ENCODE measurements at regions not wholly inside any gene's neighbourhood (a gene's known extent, or its start where the extent isn't known, plus 50 kb on each side); places are given as distances from the start of the nearest gene placed in this dataset.

GRCh38 chr17:14753383-14753782 lies 452.5 kb downstream of the HS3ST3B1 start:
- H3K27me3 Mint-ChIP-seq, result peaks cover 11% of the 10 kb centered on the region
- no peaks in the 10 kb centered on the region for H3K36me3 Mint-ChIP-seq (ENCODE audit: insufficient read depth)
- no peak for DNase-seq (ENCODE audit: low spot score, unreplicated experiment)
- TF ChIP-seq, protein P1, sequence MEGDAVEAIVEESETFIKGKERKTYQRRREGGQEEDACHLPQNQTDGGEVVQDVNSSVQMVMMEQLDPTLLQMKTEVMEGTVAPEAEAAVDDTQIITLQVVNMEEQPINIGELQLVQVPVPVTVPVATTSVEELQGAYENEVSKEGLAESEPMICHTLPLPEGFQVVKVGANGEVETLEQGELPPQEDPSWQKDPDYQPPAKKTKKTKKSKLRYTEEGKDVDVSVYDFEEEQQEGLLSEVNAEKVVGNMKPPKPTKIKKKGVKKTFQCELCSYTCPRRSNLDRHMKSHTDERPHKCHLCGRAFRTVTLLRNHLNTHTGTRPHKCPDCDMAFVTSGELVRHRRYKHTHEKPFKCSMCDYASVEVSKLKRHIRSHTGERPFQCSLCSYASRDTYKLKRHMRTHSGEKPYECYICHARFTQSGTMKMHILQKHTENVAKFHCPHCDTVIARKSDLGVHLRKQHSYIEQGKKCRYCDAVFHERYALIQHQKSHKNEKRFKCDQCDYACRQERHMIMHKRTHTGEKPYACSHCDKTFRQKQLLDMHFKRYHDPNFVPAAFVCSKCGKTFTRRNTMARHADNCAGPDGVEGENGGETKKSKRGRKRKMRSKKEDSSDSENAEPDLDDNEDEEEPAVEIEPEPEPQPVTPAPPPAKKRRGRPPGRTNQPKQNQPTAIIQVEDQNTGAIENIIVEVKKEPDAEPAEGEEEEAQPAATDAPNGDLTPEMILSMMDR (IDR thresholded peaks at IDR 0.05; ENCODE audit: unreplicated experiment), result no peak
- no peaks in the 10 kb centered on the region for H3K9me3 Mint-ChIP-seq (ENCODE audit: low read depth)
- no peak overlapping the region for H3K27ac Mint-ChIP-seq
- H3K4me1 Mint-ChIP-seq (ENCODE audit: low read depth), result no peaks in the 10 kb centered on the region
- no peak overlapping the region for H3K4me3 Mint-ChIP-seq (ENCODE audit: low read depth)

DNA sequence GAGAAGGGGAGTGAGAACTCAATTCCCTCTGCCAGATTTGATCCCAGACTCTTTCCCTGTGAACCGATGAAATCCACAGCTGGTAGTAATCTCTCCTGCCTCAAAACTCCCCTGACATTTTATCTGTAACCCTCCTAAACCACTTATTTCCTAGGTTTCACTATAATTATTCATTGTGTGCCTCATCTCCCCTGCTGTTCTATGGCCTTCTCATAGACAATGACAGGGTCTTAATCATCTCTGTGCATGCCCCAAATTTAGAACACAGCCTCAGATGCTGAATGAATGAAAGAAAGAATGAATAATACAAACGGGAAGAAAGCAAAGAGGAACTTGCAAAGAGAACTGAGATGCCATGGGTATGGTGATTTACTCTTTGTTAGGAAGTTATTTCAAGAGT lies 451.1 kb downstream of the HS3ST3B1 start:
- Mint-ChIP-seq H3K27ac (no peak overlapping the region), H3K4me1 (ENCODE audit: low read depth) (no peaks in the 10 kb centered on the region), H3K9me3 (ENCODE audit: low read depth) (no peaks in the 10 kb centered on the region), H3K4me3 (ENCODE audit: low read depth) (no peak overlapping the region), H3K27me3 (peaks cover 15% of the 10 kb centered on the region), H3K36me3 (ENCODE audit: insufficient read depth) (no peaks in the 10 kb centered on the region)
- no peak for DNase-seq (ENCODE audit: low spot score, unreplicated experiment)
- TF ChIP-seq, protein P1 (IDR thresholded peaks at IDR 0.05; ENCODE audit: unreplicated experiment), result no peak

- Mint-ChIP-seq H3K4me1 (ENCODE audit: low read depth) (no peaks in the 10 kb centered on the region), H3K27ac (no peak overlapping the region), H3K9me3 (ENCODE audit: low read depth) (no peaks in the 10 kb centered on the region), H3K27me3 (peaks cover 15% of the 10 kb centered on the region), H3K36me3 (ENCODE audit: insufficient read depth) (no peaks in the 10 kb centered on the region), H3K4me3 (ENCODE audit: low read depth) (no peak overlapping the region)
- TF ChIP-seq, protein P1 (IDR thresholded peaks at IDR 0.05; ENCODE audit: unreplicated experiment), result no peak
- DNase-seq (ENCODE audit: low spot score, unreplicated experiment), result no peak
Measured at GRCh38 chr17:14750866-14751265, 450.0 kb downstream of the HS3ST3B1 start.

- no peak for DNase-seq (ENCODE audit: low spot score, unreplicated experiment)
- no peak overlapping the region for H3K27ac Mint-ChIP-seq
- peaks cover 13% of the 10 kb centered on the region for H3K27me3 Mint-ChIP-seq
- no peak overlapping the region for H3K4me3 Mint-ChIP-seq (ENCODE audit: low read depth)
- no peaks in the 10 kb centered on the region for H3K36me3 Mint-ChIP-seq (ENCODE audit: insufficient read depth)
- H3K4me1 Mint-ChIP-seq (ENCODE audit: low read depth), result no peaks in the 10 kb centered on the region
- TF ChIP-seq, protein P1 (IDR thresholded peaks at IDR 0.05; ENCODE audit: unreplicated experiment), result no peak
- no peaks in the 10 kb centered on the region for H3K9me3 Mint-ChIP-seq (ENCODE audit: low read depth)
Measured at GRCh38 chr17:14749269-14749668, 448.4 kb downstream of the HS3ST3B1 start.

GRCh38 chr17:14748036-14748710 lies 447.3 kb downstream of the HS3ST3B1 start:
- TF ChIP-seq, protein P1 (IDR thresholded peaks at IDR 0.05; ENCODE audit: unreplicated experiment), result no peak
- H3K9me3 Mint-ChIP-seq (ENCODE audit: low read depth), result no peaks in the 10 kb centered on the region
- H3K36me3 Mint-ChIP-seq (ENCODE audit: insufficient read depth), result no peaks in the 10 kb centered on the region
- no peaks in the 10 kb centered on the region for H3K4me1 Mint-ChIP-seq (ENCODE audit: low read depth)
- no peak for DNase-seq (ENCODE audit: low spot score, unreplicated experiment)
- H3K4me3 Mint-ChIP-seq (ENCODE audit: low read depth), result no peak overlapping the region
- H3K27me3 Mint-ChIP-seq, result peaks cover 10% of the 10 kb centered on the region
- no peak overlapping the region for H3K27ac Mint-ChIP-seq
